RWPE2 (cell line): ENCODE measurements at regions not wholly inside any gene's neighbourhood (a gene's known extent, or its start where the extent isn't known, plus 50 kb on each side); places are given as distances from the start of the nearest gene placed in this dataset.
"Not testable (repeated sequence)": the region's sequence is repeated elsewhere in the genome, so short reads cannot be mapped to it uniquely, and the experiment has no call there.

Source experiments
- ATAC-seq: fragments of 200-7000 bp; cut with Tn5 transposase; 3 replicates; pipeline ENCODE4 v1.9.1; 2021; ENCODE audit warnings: low read depth
- DNase-seq: peaks from one replicate; pipeline ENCODE4 v3.0.0-alpha.2; 2020; ENCODE audit warnings: low spot score
- H3K27ac ChIP-seq: fragments of 450-650 bp; 2 replicates; pipeline ENCODE4 v1.5.1; 2017; ENCODE audit warnings: mild to moderate bottlenecking; ENCODE audit not compliant: poor library complexity, severe bottlenecking
- H3K27me3 ChIP-seq: fragments of 250-450 bp; sonication (Bioruptor Pico); 2 replicates; pipeline ENCODE4 v1.5.1; 2021; ENCODE audit warnings: mild to moderate bottlenecking, moderate library complexity; ENCODE audit not compliant: insufficient read depth, poor library complexity, severe bottlenecking
- H3K36me3 ChIP-seq: fragments of 250-450 bp; sonication (Bioruptor Pico); 2 replicates; pipeline ENCODE4 v1.5.1; 2020; ENCODE audit warnings: low read depth, mild to moderate bottlenecking, moderate library complexity
- H3K4me1 ChIP-seq: fragments of 250-450 bp; sonication (Bioruptor Pico); 2 replicates; pipeline ENCODE4 v1.5.1; 2021; ENCODE audit warnings: mild to moderate bottlenecking, moderate library complexity; ENCODE audit not compliant: insufficient read depth, poor library complexity, severe bottlenecking
- H3K4me3 ChIP-seq: fragments of 250-450 bp; sonication (Bioruptor Pico); 2 replicates; pipeline ENCODE4 v1.5.1; 2021; ENCODE audit warnings: mild to moderate bottlenecking, moderate library complexity; ENCODE audit not compliant: severe bottlenecking
- H3K9me3 ChIP-seq: fragments of 250-450 bp; sonication (Bioruptor Pico); 2 replicates; pipeline ENCODE4 v1.5.1; 2021; ENCODE audit warnings: mild to moderate bottlenecking, moderate library complexity; ENCODE audit not compliant: severe bottlenecking

- H3K4me3 ChIP-seq, H3K36me3 ChIP-seq, DNase-seq, H3K4me1 ChIP-seq, H3K27me3 ChIP-seq, H3K27ac ChIP-seq, H3K9me3 ChIP-seq: not testable (repeated sequence)
- ATAC-seq: peak; percentile 52
Observed at GRCh38 chr22:15772337-15772736, 82.5 kb downstream of the POTEH start.

DNA sequence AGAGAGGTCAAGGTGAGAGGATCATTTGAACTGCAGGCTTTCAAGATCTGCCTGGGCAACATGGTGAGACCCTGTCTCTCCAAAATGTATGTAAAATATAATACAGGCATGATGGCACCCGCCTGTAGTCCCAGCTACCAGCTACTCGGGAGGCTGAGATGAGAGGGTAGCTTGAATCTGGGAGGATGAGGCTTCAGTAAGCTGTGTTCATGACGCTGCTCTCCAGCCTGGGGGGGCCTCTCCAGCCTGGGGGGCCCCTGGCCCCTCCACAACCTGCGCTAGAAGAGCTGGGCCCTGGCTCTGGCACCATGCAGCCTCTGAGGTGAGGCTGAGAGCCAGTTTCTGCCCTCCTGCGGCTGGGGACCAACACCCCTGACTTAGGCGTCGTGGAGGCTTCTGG, 85.3 kb downstream of the POTEH start:
- not testable (repeated sequence) for H3K27me3 ChIP-seq, H3K4me3 ChIP-seq, H3K4me1 ChIP-seq, H3K27ac ChIP-seq, H3K36me3 ChIP-seq, H3K9me3 ChIP-seq, ATAC-seq
- DNase-seq: peak; percentile 27

- H3K27me3 ChIP-seq, H3K9me3 ChIP-seq, H3K4me1 ChIP-seq, H3K4me3 ChIP-seq, H3K27ac ChIP-seq, H3K36me3 ChIP-seq: not testable (repeated sequence)
- peak; percentile 72 for DNase-seq
- ATAC-seq: peak; percentile 79
Observed at GRCh38 chr22:15775670-15776669, 86.1 kb downstream of the POTEH start.

DNA sequence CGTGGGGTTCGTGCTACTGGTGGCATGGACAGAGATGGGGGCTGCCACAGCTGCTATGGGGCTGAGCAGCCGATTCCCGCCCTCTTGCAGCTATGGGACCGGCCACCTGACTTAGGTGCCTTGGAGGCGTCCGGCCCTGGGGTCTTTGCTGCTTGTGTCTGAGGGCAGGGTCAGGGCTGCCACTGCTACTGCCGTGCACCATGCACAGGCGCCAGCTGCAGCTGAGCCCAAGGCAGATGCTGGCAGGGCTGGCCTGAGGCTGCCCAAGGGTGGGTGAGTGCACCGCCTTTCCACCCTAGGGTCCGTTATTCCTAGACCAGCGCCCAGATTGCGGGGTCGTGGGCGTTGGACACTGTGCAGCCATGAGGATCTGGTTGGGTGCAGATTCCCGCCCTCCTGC, 86.9 kb downstream of the POTEH start:
- ATAC-seq: not testable (repeated sequence)

GRCh38 chr22:15777150-15777549, 87.3 kb downstream of the POTEH start:
- not testable (repeated sequence) for H3K4me1 ChIP-seq, H3K27me3 ChIP-seq, H3K36me3 ChIP-seq, H3K4me3 ChIP-seq, H3K27ac ChIP-seq, H3K9me3 ChIP-seq, DNase-seq, ATAC-seq

More for the DNA sequence above, 86.9 kb downstream of the POTEH start:
- not testable (repeated sequence) for H3K27me3 ChIP-seq, H3K4me1 ChIP-seq, H3K9me3 ChIP-seq, H3K4me3 ChIP-seq, H3K27ac ChIP-seq, DNase-seq, H3K36me3 ChIP-seq

- H3K9me3 ChIP-seq, H3K4me1 ChIP-seq, H3K27me3 ChIP-seq, H3K4me3 ChIP-seq, DNase-seq, H3K36me3 ChIP-seq, H3K27ac ChIP-seq: not testable (repeated sequence)
- peak; percentile 84 for ATAC-seq
Observed at GRCh38 chr22:15777557-15777956, 87.7 kb downstream of the POTEH start.

DNA sequence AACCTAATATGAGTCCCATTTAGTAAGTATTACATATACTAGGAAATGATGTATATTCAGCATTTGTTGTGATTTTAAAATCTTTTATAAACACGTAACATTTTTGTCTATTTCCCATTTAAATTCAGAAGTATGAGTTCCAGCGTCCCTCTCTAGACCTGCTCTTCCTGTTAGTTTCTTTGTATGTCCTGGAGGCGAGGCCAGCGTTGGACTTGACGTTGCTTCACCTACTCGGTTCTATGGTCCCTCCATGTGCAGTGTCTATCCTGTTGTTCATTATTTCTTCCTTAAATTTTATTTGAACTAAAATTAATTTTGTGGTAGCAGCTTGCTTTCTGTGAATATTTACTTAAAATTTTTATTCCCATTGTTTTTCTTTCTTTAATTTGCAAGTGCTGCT, 88.5 kb downstream of the POTEH start:
- H3K36me3 ChIP-seq, H3K27me3 ChIP-seq, H3K9me3 ChIP-seq, ATAC-seq, H3K4me1 ChIP-seq, H3K27ac ChIP-seq, H3K4me3 ChIP-seq: not testable (repeated sequence)
- DNase-seq: peak; percentile 27

- not testable (repeated sequence) for H3K27ac ChIP-seq, H3K9me3 ChIP-seq, ATAC-seq, H3K27me3 ChIP-seq, H3K36me3 ChIP-seq, H3K4me3 ChIP-seq, H3K4me1 ChIP-seq, DNase-seq
Observed at GRCh38 chr22:15781652-15782051, 91.8 kb downstream of the POTEH start.

GRCh38 chr22:15782933-15783332, 93.1 kb downstream of the POTEH start:
- not testable (repeated sequence) for DNase-seq, H3K27ac ChIP-seq, H3K9me3 ChIP-seq, H3K27me3 ChIP-seq, H3K36me3 ChIP-seq, ATAC-seq, H3K4me3 ChIP-seq, H3K4me1 ChIP-seq

DNA sequence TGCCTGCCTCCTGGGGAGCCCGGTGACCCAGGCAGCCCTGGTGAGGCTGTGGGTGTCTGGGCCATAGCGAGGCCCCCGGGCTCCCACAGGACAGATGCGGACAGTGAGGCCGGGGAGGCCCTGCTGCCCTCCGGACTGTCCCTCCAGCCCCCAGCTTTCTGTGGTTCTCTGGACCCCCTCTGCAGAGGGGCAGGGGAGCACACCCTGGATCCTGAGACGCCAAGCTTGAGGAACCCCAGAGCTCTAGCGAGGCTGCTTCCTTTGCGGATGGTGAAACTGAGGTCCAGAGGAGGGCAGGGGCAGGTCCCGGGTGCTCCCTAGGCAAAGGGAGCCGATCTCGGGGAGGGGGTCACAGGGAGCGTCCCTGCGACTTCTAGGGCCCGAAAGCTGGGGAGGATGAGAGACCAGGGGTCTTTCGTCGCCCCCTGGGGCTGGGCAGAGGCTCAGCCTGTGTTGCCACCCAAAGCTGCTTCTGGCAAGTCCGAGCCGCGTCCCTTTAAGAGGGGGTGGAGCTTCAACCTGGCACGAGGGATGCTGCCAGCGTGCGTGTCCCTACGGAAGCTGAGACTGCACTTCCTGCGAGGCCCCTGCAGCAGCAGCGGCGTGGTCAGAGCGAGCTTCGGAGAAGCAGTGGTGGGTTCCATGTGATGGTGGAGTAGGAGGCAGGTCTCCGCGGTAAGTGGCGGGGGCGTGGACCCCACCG, 94.7 kb downstream of the POTEH start:
- not testable (repeated sequence) for H3K27me3 ChIP-seq, H3K4me1 ChIP-seq, DNase-seq, H3K27ac ChIP-seq, H3K36me3 ChIP-seq, H3K9me3 ChIP-seq, H3K4me3 ChIP-seq
- peak; percentile 90 for ATAC-seq

DNA sequence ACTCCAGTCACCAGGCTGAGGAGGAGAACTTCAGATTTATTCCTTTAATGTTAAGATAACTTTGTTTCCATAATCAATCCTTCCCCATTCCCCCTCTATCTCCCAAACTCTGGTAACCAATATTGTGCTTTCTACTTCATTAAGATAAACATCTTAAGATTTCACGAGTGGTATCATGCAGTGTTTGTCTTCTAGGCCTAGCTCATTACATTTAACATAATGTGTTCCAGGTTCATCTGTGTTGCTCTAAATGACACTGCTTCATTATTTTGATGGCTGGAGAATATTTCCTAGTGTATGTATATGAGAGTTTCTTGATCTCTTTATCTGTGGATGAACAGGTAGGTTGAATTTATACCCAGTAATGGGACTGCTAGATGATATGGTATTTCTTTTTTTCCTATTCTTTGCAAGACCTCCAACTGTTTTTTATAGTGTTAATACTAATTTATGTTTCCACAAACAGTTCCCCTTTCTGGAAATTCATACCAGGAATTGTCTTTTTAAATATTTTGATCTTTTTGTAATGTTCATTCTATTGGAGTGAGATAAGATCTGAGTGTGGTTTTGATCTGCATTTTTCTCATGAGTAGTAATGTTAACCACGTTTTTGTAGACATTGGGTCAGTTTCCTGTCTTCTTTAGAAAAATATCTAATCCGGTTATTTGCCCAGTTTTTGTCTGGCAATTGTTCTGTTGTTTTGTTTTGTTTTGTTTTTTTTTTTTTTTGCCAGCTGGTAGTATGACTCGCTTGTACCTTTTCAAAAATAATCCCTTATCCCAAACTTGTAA, 97.3 kb downstream of the POTEH start:
- not testable (repeated sequence) for DNase-seq, H3K27me3 ChIP-seq, H3K36me3 ChIP-seq, H3K4me1 ChIP-seq, H3K4me3 ChIP-seq, H3K9me3 ChIP-seq
- H3K27ac ChIP-seq: peak overlapping the region; percentile 53
- peak; percentile 57 for ATAC-seq
